Stimulated activated naive CD8-positive, alpha-beta T cell treated with anti-CD3 and anti-CD28 coated beads, Interleukin-15, Interleukin-2, amounts not matched to agents 100 ng/mL and 50 ng/mL, for 24 hours (primary cell): ENCODE measurements at regions not wholly inside any gene's neighbourhood (a gene's known extent, or its start where the extent isn't known, plus 50 kb on each side); places are given as distances from the start of the nearest gene placed in this dataset.
"Not testable (repeated sequence)": the region's sequence is repeated elsewhere in the genome, so short reads cannot be mapped to it uniquely, and the experiment has no call there.

ENCODE experiments used
- H3K27ac Mint-ChIP-seq: one replicate; pipeline ENCODE4 v1.8.0; 2021; ENCODE audit warnings: mild to moderate bottlenecking, mixed read lengths
- H3K27me3 Mint-ChIP-seq: one replicate; pipeline ENCODE4 v1.8.0; 2021; ENCODE audit warnings: mixed read lengths
- H3K36me3 Mint-ChIP-seq: one replicate; pipeline ENCODE4 v1.8.0; 2021; ENCODE audit warnings: low read depth, mixed read lengths
- H3K4me1 Mint-ChIP-seq: one replicate; pipeline ENCODE4 v1.8.0; 2021; ENCODE audit warnings: low read depth, mixed read lengths
- H3K4me3 Mint-ChIP-seq: one replicate; pipeline ENCODE4 v1.8.0; 2021; ENCODE audit warnings: mild to moderate bottlenecking, mixed read lengths
- H3K9me3 Mint-ChIP-seq: one replicate; pipeline ENCODE4 v1.8.0; 2021; ENCODE audit warnings: mixed read lengths

DNA sequence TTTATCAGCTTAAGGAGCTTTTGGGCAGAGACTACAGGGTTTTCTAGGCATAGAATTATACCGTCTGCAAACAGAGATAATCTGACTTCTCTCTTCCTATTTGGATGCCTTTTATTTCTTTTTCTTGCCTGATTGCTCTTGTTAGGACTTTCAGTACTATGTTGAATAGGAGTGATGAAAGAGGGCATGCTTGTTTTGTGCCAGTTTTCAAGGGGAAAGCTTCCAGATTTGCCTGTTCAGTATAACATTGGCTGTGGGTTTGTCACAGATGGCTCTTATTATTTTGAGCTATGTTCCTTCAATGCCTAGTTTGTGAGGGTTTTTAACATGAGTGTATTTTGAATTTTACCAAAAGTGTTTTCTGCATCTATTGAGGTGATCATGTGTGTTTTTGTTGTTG is 192.8 kb upstream of the PHACTR1 start:
- Mint-ChIP-seq H3K4me1 (no peaks in the 10 kb centered on the region), H3K27me3 (peaks cover 29% of the 10 kb centered on the region), H3K4me3 (no peak overlapping the region), H3K36me3 (no peaks in the 10 kb centered on the region), H3K27ac (no peak overlapping the region), H3K9me3 (no peaks in the 10 kb centered on the region)

DNA sequence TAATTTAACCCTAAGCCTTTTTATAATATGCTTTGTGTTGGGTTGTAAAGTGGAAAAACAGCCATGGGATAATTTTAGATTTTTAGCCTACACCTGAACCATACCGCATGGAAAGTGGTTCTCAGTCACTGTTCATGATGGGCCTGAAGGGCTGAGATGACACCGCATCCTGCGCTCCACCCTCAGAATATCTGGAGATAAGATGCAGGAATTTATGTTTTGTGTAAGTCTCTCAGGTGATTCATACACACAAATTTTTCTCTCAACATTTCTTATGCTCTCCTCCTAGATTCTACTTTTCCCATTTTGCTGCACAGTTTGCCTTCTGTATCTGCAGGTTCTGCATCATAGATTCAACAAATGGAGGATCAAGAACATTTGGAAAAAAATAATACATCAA is 191.3 kb upstream of the PHACTR1 start:
- Mint-ChIP-seq H3K4me1 (no peaks in the 10 kb centered on the region), H3K27ac (no peak overlapping the region), H3K4me3 (no peak overlapping the region), H3K9me3 (no peaks in the 10 kb centered on the region), H3K27me3 (peaks cover 34% of the 10 kb centered on the region), H3K36me3 (no peaks in the 10 kb centered on the region)

DNA sequence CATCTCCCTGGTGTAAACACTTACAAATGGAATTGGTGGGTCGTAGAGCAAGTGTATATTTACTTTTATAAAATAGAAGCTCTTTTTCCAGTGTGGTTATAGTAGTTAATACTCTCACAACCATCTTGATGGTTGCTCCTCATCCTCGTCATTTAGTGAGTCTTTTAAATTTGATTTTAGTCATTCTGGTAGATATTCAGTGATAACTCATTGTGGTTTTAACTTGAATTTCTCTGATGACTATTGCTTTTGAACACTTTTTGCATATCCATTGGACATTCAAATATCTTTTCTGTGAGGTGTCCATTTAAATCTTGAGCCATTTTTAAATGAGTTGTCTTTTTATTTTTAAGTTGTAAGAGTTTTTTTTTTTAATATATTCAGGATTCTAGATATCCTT is 189.2 kb upstream of the PHACTR1 start:
- Mint-ChIP-seq H3K27ac (no peak overlapping the region), H3K4me1 (no peaks in the 10 kb centered on the region), H3K27me3 (peaks cover 34% of the 10 kb centered on the region), H3K4me3 (no peak overlapping the region), H3K36me3 (no peaks in the 10 kb centered on the region), H3K9me3 (no peaks in the 10 kb centered on the region)

DNA sequence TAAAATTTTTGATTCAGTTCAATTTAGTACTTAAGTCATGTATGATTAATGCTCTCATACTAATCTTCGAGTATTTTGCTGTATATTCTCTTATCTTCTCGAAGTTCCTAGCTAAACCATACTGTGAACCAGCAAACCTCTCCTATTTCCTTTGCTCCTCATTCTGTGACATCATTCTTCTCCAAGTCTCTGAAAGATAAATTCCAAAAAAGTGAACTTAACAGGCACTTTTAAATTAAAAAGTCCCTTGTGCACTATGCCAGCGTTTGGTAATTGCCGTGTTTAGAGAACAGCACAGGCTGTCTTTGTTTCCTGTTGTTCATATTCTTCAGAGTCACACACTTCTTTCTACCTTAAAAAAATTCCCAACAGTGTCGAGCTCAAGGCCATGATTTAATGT is 188.4 kb upstream of the PHACTR1 start:
- Mint-ChIP-seq H3K9me3 (no peaks in the 10 kb centered on the region), H3K27ac (no peak overlapping the region), H3K4me3 (no peak overlapping the region), H3K36me3 (no peaks in the 10 kb centered on the region), H3K4me1 (no peaks in the 10 kb centered on the region), H3K27me3 (peaks cover 34% of the 10 kb centered on the region)

DNA sequence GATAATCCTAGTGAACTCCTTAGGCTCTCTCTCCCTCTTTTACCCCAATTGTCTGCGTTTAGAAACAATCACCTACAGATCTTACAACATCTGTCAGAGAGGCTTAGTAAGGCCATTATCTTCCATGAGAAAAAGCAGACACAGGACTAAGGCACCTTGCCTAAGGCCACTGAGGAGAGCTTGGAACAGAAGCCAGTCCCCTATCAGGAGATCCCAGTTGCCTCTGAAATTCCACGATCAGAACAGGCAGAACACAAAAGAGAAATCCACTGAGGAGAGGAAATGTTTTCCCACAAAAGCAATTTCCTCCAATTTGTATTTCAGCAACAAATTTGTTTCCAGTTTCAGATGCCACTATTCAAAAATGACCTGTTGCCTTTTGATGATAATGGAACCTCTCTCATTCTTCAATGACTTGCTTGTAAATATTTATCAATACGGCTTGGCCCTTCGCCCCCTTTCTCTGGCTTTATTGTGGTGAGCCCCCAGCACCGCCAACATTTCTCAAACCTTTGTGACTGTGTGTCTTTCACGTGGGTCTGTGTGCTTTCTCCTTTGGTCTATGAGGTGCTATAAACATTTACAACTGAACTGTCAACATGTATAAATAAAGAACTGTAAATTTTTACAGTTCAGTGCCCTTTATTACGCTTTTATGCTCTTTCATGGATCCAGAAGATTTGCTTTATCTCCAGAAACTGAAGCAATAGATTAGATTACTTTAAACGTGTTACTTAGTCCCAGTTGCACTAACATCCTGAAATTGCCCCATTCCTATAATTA is 187.8 kb upstream of the PHACTR1 start:
- H3K36me3 Mint-ChIP-seq = no peaks in the 10 kb centered on the region
- peaks cover 31% of the 10 kb centered on the region for H3K27me3 Mint-ChIP-seq
- no peaks in the 10 kb centered on the region for H3K9me3 Mint-ChIP-seq
- H3K4me3 Mint-ChIP-seq = no peak overlapping the region
- no peaks in the 10 kb centered on the region for H3K4me1 Mint-ChIP-seq
- H3K27ac Mint-ChIP-seq = no peak overlapping the region

DNA sequence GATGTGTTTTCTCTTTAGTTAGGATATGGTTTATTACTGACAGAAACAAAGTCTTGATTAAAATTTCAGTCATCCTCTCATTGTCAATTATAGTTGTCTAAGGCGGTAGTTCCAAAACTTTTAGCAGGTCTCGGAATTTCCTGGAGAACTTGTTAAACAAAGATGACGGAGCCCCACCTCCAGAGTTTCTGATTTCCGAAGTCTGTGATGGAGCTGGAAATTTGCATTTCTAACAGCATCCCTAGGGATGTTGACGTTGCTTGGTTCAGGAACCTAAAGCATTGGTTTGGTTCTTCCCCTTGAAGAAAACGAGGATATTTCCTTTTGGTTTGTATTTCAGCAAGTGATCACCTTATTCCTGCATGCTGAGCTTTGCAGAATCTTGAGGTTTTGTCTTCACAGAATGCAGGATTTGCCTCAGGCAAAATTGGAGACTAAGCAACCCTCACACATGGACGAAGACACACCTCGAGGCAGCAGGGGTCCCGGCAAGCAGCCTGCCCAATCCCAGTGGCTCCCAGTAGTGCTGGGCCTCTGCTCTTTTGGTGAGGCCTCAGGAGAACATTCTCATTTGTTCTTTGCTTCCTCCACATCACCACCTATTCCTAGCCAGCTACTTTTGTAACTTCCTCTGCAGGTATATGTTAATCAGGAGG is 187.1 kb upstream of the PHACTR1 start:
- Mint-ChIP-seq H3K27me3 (peaks cover 27% of the 10 kb centered on the region), H3K27ac (no peak overlapping the region), H3K4me3 (no peak overlapping the region), H3K9me3 (no peaks in the 10 kb centered on the region), H3K4me1 (no peaks in the 10 kb centered on the region), H3K36me3 (no peaks in the 10 kb centered on the region)

DNA sequence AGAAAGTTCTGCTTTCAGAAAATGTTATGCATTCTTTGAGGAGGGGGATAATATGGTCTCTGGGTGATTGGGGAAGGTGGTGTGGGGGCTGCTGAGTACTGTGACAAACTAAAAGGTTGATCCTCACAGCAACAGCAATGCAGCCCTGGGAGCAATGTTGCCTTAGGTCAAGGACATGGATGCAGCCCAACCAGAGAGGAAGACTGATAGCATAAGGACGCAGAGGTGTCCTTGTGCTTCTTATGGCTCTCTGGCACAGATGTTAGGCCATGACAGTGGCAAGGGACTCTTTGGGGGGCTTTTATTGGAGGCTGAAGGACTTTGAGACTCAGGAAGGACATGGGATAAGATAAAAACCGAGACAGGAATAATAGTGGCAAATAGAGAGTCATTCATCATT is 186.2 kb upstream of the PHACTR1 start:
- Mint-ChIP-seq H3K9me3 (no peaks in the 10 kb centered on the region), H3K4me1 (no peaks in the 10 kb centered on the region), H3K36me3 (no peaks in the 10 kb centered on the region), H3K27ac (no peak overlapping the region), H3K27me3 (peaks cover 27% of the 10 kb centered on the region), H3K4me3 (no peak overlapping the region)

DNA sequence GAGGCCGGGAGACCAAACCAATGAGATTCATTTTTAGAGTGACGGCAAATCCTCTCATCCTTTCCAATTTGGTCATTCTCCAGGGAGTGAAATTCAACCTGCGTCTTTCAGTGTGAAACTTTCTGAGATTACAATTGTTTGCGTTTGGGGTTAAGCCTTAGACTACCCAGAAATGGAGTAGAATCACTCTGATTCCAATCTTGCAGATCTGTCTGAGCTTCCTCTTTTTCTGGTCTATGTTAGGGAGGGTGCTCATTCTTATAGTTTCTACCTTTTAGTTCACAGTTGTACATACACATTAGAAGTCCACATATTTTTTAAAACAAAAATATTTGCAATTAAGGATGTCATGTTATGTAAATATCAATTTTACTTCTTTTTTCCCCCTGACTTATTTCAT is 183.0 kb upstream of the PHACTR1 start:
- H3K27me3 Mint-ChIP-seq = peaks cover 16% of the 10 kb centered on the region
- no peaks in the 10 kb centered on the region for H3K4me1 Mint-ChIP-seq
- no peak overlapping the region for H3K27ac Mint-ChIP-seq
- H3K9me3 Mint-ChIP-seq = no peaks in the 10 kb centered on the region
- no peak overlapping the region for H3K4me3 Mint-ChIP-seq
- H3K36me3 Mint-ChIP-seq = no peaks in the 10 kb centered on the region

DNA sequence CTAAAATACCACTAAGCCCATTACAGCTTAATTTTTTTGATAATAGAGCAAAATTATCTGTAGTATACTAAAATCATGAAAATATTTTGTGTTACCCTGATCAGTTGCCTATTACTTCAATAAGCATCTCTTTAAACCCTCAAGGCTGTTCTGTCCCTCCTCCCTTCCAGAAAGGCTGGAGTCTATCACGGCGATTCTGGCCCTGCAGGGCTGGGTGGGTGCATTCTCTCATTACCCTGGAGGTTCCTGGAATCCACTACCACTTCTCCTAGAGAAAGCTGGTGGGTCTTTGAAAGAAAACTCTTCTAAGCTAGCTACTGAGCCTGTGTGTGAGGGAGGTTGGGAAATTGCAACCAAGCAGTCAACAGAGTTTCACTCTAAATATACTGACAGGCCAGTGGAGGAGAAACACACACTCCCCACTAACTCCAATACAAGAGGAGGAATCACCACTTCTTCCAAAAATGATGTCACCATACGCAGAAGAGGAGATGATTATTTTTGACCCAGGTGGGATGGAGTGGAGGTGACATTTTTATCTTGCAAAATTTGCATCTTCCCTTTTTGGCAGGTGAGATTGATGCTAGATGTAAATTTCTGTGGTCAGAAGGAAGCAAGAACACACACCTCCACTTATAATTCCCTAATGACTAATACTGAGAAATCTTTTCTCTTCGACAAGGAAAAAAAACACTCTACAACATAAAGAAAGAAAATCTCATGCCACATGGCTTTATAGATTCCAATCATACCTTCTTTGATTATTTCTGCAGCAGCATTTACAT is 182.3 kb upstream of the PHACTR1 start:
- Mint-ChIP-seq H3K27ac (no peak overlapping the region), H3K4me1 (no peaks in the 10 kb centered on the region), H3K4me3 (no peak overlapping the region), H3K9me3 (no peaks in the 10 kb centered on the region), H3K27me3 (peaks cover 11% of the 10 kb centered on the region), H3K36me3 (no peaks in the 10 kb centered on the region)

DNA sequence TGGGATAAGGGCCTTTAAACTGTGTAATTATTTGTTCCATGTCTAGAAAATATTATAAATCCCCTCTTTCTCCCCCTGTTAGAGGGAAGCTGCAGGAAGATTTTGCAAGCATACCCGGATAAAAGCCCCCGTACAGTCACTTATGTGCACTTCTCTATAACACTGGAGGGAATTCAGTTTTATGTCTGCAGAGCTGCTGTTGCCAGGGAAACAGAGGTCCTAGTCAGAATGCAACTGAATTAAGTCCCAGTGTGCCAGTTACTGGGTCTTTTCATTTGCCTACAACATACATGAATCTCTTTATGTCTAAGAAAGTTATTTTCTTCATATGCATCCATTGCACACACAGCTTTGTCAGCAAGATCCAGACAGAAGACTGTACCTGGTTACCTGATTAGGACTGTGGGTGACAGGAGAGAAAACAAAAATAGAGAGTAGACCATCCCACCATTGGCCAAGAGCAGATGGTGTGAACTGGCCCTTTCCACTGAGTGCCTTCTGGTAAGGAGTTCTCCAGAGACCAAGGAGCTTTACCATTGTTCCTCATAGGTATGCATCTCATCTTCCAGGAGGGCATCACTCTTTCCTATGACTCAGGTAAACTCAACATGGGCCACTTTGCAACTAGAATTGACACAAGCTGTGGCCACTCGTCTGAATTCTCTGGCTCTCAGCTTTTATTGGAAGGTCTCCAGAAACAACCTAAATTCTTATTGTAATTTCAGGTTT is 180.8 kb upstream of the PHACTR1 start:
- Mint-ChIP-seq H3K27ac (no peak overlapping the region), H3K4me3 (no peak overlapping the region), H3K9me3 (no peaks in the 10 kb centered on the region), H3K36me3 (no peaks in the 10 kb centered on the region), H3K4me1 (no peaks in the 10 kb centered on the region), H3K27me3 (peaks cover 15% of the 10 kb centered on the region)

DNA sequence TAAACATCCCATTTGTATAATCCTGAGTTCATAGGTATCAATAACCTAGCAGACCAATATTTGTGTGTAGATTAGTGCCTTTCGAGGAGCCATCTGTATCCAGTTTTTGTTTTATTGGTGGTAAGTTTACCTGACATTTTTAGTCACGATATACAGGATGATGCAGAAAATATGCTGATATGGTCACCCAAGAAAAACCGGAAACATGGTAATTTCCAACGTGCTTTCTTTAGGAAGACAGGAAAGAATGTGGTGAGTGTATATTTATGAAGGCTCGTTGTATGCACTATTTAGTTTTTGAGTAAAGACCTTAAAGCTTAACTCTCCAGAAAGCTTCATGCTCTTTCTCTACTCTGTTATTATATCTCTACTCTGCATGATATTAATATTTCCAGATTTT is 180.2 kb upstream of the PHACTR1 start:
- Mint-ChIP-seq H3K27ac (no peak overlapping the region), H3K4me1 (no peaks in the 10 kb centered on the region), H3K9me3 (no peaks in the 10 kb centered on the region), H3K27me3 (peaks cover 15% of the 10 kb centered on the region), H3K4me3 (no peak overlapping the region), H3K36me3 (no peaks in the 10 kb centered on the region)

DNA sequence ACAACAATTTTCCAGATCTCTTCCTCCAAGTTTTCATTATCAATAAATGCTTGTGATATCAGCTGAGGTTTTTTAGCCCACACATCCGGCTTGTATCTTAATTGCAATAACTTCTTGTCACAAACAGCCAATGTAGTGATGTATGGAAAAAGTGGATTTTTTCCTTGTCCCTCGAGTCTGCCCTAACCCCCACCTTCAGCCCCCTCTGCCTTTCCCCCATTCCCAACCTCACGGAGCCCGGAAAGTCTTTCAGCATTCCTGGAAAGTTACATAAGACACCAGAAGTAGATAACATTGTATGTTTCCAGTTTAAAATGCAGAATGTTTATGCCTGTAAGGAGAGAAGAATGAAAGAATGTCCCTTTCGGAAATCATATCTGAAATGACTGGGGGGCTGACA is 179.2 kb upstream of the PHACTR1 start:
- Mint-ChIP-seq H3K4me3 (no peak overlapping the region), H3K9me3 (peaks cover 2% of the 10 kb centered on the region), H3K27me3 (peaks cover 15% of the 10 kb centered on the region), H3K36me3 (no peaks in the 10 kb centered on the region), H3K27ac (no peak overlapping the region), H3K4me1 (no peaks in the 10 kb centered on the region)

DNA sequence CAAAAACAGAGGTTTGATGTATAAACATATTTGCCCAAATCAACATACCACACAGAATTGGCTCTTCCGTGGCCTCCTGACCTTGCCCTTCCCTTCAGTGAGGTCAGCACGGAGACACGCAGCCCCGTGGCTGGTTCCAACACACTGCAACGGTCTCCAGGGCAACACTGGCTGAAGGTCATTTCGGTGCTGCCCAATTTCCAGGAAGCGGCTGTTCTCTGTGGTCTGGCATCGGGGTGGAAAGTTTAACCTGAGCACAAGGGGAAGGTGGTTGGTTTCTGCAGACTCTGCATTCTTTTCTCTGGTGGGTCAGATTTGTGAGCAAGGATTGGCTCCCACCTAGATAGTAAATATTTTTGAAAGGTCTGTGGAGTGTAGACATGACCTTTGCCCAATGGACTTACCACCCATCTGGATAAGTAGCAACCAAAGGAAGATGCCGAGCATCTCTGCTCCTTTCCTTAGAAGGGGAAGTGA is 177.6 kb upstream of the PHACTR1 start:
- no peaks in the 10 kb centered on the region for H3K4me1 Mint-ChIP-seq
- no peak overlapping the region for H3K27ac Mint-ChIP-seq
- H3K36me3 Mint-ChIP-seq = no peaks in the 10 kb centered on the region
- no peak overlapping the region for H3K4me3 Mint-ChIP-seq
- peaks cover 9% of the 10 kb centered on the region for H3K27me3 Mint-ChIP-seq
- H3K9me3 Mint-ChIP-seq = peaks cover 4% of the 10 kb centered on the region

DNA sequence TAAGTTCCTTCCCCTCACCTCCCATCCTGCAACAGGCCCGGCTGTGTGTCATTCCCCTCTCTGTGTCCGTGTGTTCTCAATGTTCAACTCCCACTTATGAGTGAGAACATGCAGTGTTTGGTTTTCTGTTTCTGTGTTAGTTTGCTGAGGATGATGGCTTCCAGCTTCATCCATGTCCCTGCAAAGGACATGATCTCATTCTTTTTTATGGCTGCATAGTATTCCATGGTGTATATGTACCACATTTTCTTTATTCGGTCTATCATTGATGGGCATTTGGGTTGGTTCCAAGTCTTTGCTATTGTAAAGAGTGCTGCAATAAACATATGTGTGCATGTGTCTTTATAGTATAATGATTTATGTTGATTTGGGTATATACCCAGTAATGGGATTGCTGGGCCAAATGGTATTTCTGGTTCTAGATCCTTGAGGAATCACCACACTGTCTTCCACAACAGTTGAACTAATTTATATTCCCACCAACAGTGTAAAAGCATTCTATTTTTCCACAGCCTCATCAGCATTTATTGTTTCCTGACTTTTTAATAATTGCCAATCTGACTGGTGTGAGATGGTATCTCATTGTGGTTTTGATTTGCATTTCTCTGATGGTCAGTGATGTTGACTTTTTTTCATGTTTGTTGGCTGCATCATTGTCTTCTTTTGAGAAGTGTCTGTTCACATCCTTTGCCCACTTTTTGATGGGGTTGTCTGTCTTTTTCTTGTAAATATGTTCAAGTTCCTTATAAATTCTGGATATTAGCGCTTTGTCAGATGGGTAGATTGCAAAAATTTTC is 174.1 kb upstream of the PHACTR1 start:
- not testable (repeated sequence) for H3K27me3 Mint-ChIP-seq, H3K36me3 Mint-ChIP-seq, H3K4me3 Mint-ChIP-seq, H3K27ac Mint-ChIP-seq, H3K9me3 Mint-ChIP-seq, H3K4me1 Mint-ChIP-seq
